Upper lobe of left lung (tissue), 4 donors: ENCODE measurements at regions not wholly inside any gene's neighbourhood (a gene's known extent, or its start where the extent isn't known, plus 50 kb on each side); places are given as distances from the start of the nearest gene placed in this dataset.

Experiments used
- EP300 ChIP-seq, 4 donors: sonication (generic); formaldehyde crosslinking; IDR thresholded peaks; one replicate each; pipeline ENCODE4 v1.5.1; 2017; ENCODE audit warnings: antibody characterized with exemption in 4 of 4, control low read depth in 2 of 4
- POLR2AphosphoS5 ChIP-seq, 2 donors: sonication (generic); formaldehyde crosslinking; IDR thresholded peaks; one replicate each; pipeline ENCODE4 v1.5.1; 2017; ENCODE audit warnings: antibody characterized with exemption in 2 of 2

DNA sequence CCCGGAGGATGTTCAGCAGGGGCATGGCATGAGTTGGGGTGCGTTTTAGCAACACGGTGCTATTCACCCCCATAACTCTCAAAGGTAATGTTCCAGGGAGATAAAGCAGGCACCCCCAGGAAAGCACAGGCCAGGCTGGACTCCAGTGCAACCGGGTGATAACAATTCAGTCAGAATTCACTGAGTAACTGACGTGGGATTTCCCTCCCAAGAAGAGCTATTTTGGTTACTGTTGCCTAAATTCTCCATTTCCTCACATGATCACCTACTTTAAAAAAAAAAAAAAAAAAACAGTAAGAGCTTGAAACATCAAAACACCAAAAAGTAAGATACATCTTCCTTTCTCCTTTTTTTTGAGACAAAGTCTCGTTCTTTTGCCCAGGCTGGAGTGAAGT lies 137.6 kb upstream of the WWC1 start:
- TF ChIP-seq POLR2AphosphoS5 (IDR thresholded peaks at IDR 0.05): no peak
- no peak for TF ChIP-seq EP300 (IDR thresholded peaks at IDR 0.05)
